IMR-90 (cell line): ENCODE measurements at regions not wholly inside any gene's neighbourhood (a gene's known extent, or its start where the extent isn't known, plus 50 kb on each side); places are given as distances from the start of the nearest gene placed in this dataset.
A peak's percentile ranks its signal among the peaks of the same experiment; 100 is the strongest.

ENCODE experiments used
- ATAC-seq: fragments of 200-7000 bp; cut with Tn5 transposase; 2 replicates; pipeline ENCODE4 v1.9.1; 2020; ENCODE audit warnings: low read depth, mild to moderate bottlenecking, moderate library complexity
- BruUV-seq: library from RNA; stranded (reverse); fragments of 400-500 nt; replicated peaks from 2 replicates; lab custom pipeline; 2021; lab: Mats Ljungman, UMichigan
- CTCF ChIA-PET: fragments of 300-600 bp; formaldehyde crosslinking; extraction: SDS; loops from one replicate; lab custom pipeline; 2021; ENCODE audit warnings: antibody characterized with exemption; lab: Yijun Ruan, JAX
- POLR2A ChIA-PET: fragments of 300-600 bp; sonication (Branson Sonifier 250); formaldehyde crosslinking; loops from one replicate; lab custom pipeline; 2022; ENCODE audit warnings: antibody characterized with exemption; ENCODE audit not compliant: unreplicated experiment; lab: Charles Lee
- DNase-seq: peaks from one replicate; pipeline ENCODE4 v3.0.0; 2013
- H2AFZ ChIP-seq: replicated peaks from 2 replicates; pipeline ENCODE3; 2013; ENCODE audit warnings: low read length, mild to moderate bottlenecking; ENCODE audit not compliant: poor library complexity
- H2AK5ac ChIP-seq: 2 replicates; pipeline ENCODE4 v1.6.1; 2013; ENCODE audit warnings: low read depth, low read length, inconsistent platforms
- H2AK9ac ChIP-seq: replicated peaks from 2 replicates; pipeline ENCODE3; 2013; ENCODE audit warnings: mild to moderate bottlenecking, low read depth, low read length, moderate library complexity; ENCODE audit not compliant: poor library complexity
- H2BK120ac ChIP-seq: 2 replicates; pipeline ENCODE4 v1.6.1; 2013; ENCODE audit warnings: low read depth, low read length, inconsistent platforms
- H2BK15ac ChIP-seq: 3 replicates; pipeline ENCODE4 v1.6.1; 2013; ENCODE audit warnings: low read depth, low read length, inconsistent platforms
- H2BK20ac ChIP-seq: 2 replicates; pipeline ENCODE4 v1.6.1; 2013; ENCODE audit warnings: low read depth, mild to moderate bottlenecking, inconsistent platforms, low read length, moderate library complexity
- H2BK5ac ChIP-seq: 2 replicates; pipeline ENCODE4 v1.6.1; 2013; ENCODE audit warnings: mild to moderate bottlenecking, low read depth, low read length, inconsistent platforms; ENCODE audit not compliant: poor library complexity, severe bottlenecking
- H3K14ac ChIP-seq: replicated peaks from 2 replicates; pipeline ENCODE4 v1.6.1; 2013; ENCODE audit warnings: low read depth, low read length, inconsistent platforms
- H3K18ac ChIP-seq: 2 replicates; pipeline ENCODE4 v1.6.1; 2013; ENCODE audit warnings: low read depth, low read length, control low read depth
- H3K23ac ChIP-seq: 2 replicates; pipeline ENCODE4 v1.6.1; 2013; ENCODE audit warnings: low read depth, low read length, inconsistent platforms
- H3K27ac ChIP-seq: 2 replicates; pipeline ENCODE4 v1.5.1; 2013; ENCODE audit warnings: mild to moderate bottlenecking, control low read depth, low read length; ENCODE audit not compliant: insufficient read depth
- H3K27me3 ChIP-seq: 2 replicates; pipeline ENCODE4 v1.6.1; 2013; ENCODE audit warnings: low read length; ENCODE audit not compliant: control insufficient read depth, insufficient read depth
- H3K36me3 ChIP-seq: 2 replicates; pipeline ENCODE4 v1.6.1; 2013; ENCODE audit warnings: low read length, mixed read lengths; ENCODE audit not compliant: control insufficient read depth, insufficient read depth
- H3K4ac ChIP-seq: 2 replicates; pipeline ENCODE4 v1.6.1; 2013; ENCODE audit warnings: low read depth, low read length, inconsistent platforms
- H3K4me1 ChIP-seq: 2 replicates; pipeline ENCODE4 v1.6.1; 2013; ENCODE audit warnings: low read length, mixed read lengths; ENCODE audit not compliant: control insufficient read depth, insufficient read depth
- H3K4me2 ChIP-seq: 2 replicates; pipeline ENCODE4 v1.6.1; 2013; ENCODE audit warnings: low read depth, mild to moderate bottlenecking, control low read depth, low read length, moderate library complexity
- H3K4me3 ChIP-seq: 2 replicates; pipeline ENCODE4 v1.5.1; 2013; ENCODE audit warnings: low read depth, mild to moderate bottlenecking, control low read depth, low read length, moderate library complexity; ENCODE audit not compliant: insufficient read depth
- H3K56ac ChIP-seq: 2 replicates; pipeline ENCODE4 v1.6.1; 2013; ENCODE audit warnings: low read length, inconsistent platforms; ENCODE audit not compliant: insufficient read depth; ENCODE audit errors: extremely low read depth
- H3K79me1 ChIP-seq, 2 experiments: 2 replicates each; pipeline ENCODE4 v1.6.1; 2013; ENCODE audit warnings: low read length in 2 of 2, inconsistent platforms in 1 of 2, low read depth in 1 of 2
- H3K9ac ChIP-seq: 2 replicates; pipeline ENCODE4 v1.6.1; 2013; ENCODE audit warnings: low read depth, low read length, control low read depth
- H3K9me1 ChIP-seq: 2 replicates; pipeline ENCODE4 v1.6.1; 2013; ENCODE audit warnings: low read length, inconsistent platforms; ENCODE audit not compliant: insufficient read depth
- H3K9me3 ChIP-seq: 2 replicates; pipeline ENCODE4 v1.6.1; 2013; ENCODE audit warnings: low read length; ENCODE audit not compliant: control insufficient read depth, insufficient read depth
- H4K20me1 ChIP-seq: 2 replicates; pipeline ENCODE4 v1.6.1; 2013; ENCODE audit warnings: low read length, inconsistent platforms; ENCODE audit not compliant: insufficient read depth
- H4K5ac ChIP-seq: 2 replicates; pipeline ENCODE4 v1.6.1; 2013; ENCODE audit warnings: mild to moderate bottlenecking, low read depth, low read length, control low read depth
- H4K8ac ChIP-seq, 2 experiments: 2 replicates each; pipeline ENCODE4 v1.6.1; 2013; ENCODE audit warnings: low read depth in 2 of 2, low read length in 2 of 2, control low read depth in 1 of 2, inconsistent platforms in 1 of 2
- H4K91ac ChIP-seq: 2 replicates; pipeline ENCODE4 v1.6.1; 2013; ENCODE audit warnings: low read depth, low read length, inconsistent platforms; ENCODE audit not compliant: insufficient read depth
- BHLHE40 ChIP-seq: fragments of 150-350 bp; IDR thresholded peaks from 2 replicates; pipeline ENCODE4 v1.6.1; 2016; ENCODE audit warnings: mild to moderate bottlenecking, low read depth, low read length
- CEBPB ChIP-seq: IDR thresholded peaks from 2 replicates; pipeline ENCODE4 v1.6.1; 2012; ENCODE audit warnings: low read depth, low read length, improper control_type of control experiment
- CHD1 ChIP-seq: IDR thresholded peaks from 2 replicates; pipeline ENCODE4 v1.6.1; 2012; ENCODE audit warnings: low read depth, low read length, improper control_type of control experiment
- CTCF ChIP-seq: conservative IDR thresholded peaks from 2 replicates; pipeline ENCODE4 v1.5.1; 2012; ENCODE audit warnings: mild to moderate bottlenecking, low read depth, low read length, improper control_type of control experiment
- FOS ChIP-seq: fragments of 150-350 bp; IDR thresholded peaks from 2 replicates; pipeline ENCODE4 v1.6.1; 2016; ENCODE audit warnings: low read depth, low read length
- MAFK ChIP-seq: IDR thresholded peaks from 2 replicates; pipeline ENCODE4 v1.6.1; 2012; ENCODE audit warnings: low read depth, low read length, improper control_type of control experiment
- MXI1 ChIP-seq: IDR thresholded peaks from 2 replicates; pipeline ENCODE4 v1.6.1; 2012; ENCODE audit warnings: low read depth, mild to moderate bottlenecking, low read length, moderate library complexity, borderline replicate concordance
- NFE2L2 ChIP-seq: fragments of 150-350 bp; IDR thresholded peaks from 2 replicates; pipeline ENCODE4 v1.6.1; 2016; ENCODE audit warnings: low read depth, mild to moderate bottlenecking, low read length
- POLR2A ChIP-seq: IDR thresholded peaks from 2 replicates; pipeline ENCODE4 v1.6.1; 2012; ENCODE audit warnings: mild to moderate bottlenecking, low read depth, low read length
- RAD21 ChIP-seq: IDR thresholded peaks from 2 replicates; pipeline ENCODE4 v1.6.1; 2012; ENCODE audit warnings: low read length, improper control_type of control experiment
- RCOR1 ChIP-seq: IDR thresholded peaks from 2 replicates; pipeline ENCODE4 v1.6.1; 2012; ENCODE audit warnings: mild to moderate bottlenecking, low read length, improper control_type of control experiment; ENCODE audit not compliant: insufficient replicate concordance
- RFX5 ChIP-seq: IDR thresholded peaks from 2 replicates; pipeline ENCODE4 v1.8.0; 2012; ENCODE audit warnings: low read depth, mild to moderate bottlenecking, low read length, moderate library complexity
- SMC3 ChIP-seq: fragments of 150-350 bp; IDR thresholded peaks from 2 replicates; pipeline ENCODE4 v1.6.1; 2016; ENCODE audit warnings: low read depth, mild to moderate bottlenecking, antibody characterized with exemption, low read length, moderate library complexity
- USF2 ChIP-seq: fragments of 150-350 bp; IDR thresholded peaks from 2 replicates; pipeline ENCODE4 v1.6.1; 2017; ENCODE audit warnings: mild to moderate bottlenecking, antibody characterized with exemption, low read length, low read depth
- dilution Hi-C: fragments of 300-500 bp; cut with HindIII; formaldehyde crosslinking; loops from one replicate; pipeline ENCODE4 v1.14.3; 2018; ENCODE audit warnings: low sequenced_read_pairs; ENCODE audit not compliant: unreplicated experiment
- in situ Hi-C: fragments of 300-500 bp; cut with MboI; formaldehyde crosslinking; loops from 3 replicates; pipeline ENCODE4 v1.14.3; 2019; ENCODE audit warnings: low sequenced_read_pairs, inconsistent platforms, mixed read lengths
- intact Hi-C: fragments of 100-400 bp; cut with micrococcal nuclease; formaldehyde crosslinking; loops from 2 replicates; pipeline ENCODE4 v1.10.0; 2022

GRCh38 chr21:28508126-28508525, 484.6 kb downstream of the LTN1 start:
- Histone ChIP-seq H4K5ac (no peak overlapping the region), H3K4me1 (no peaks in the 10 kb centered on the region), H2BK15ac (no peak overlapping the region), H2AK5ac (no peak overlapping the region), H3K27ac (no peak overlapping the region), H2BK120ac (no peak overlapping the region), H3K79me1 (no peaks in the 10 kb centered on the region), H3K9me3 (peaks cover 11% of the 10 kb centered on the region), H3K36me3 (no peaks in the 10 kb centered on the region), H2BK20ac (no peak overlapping the region), H4K8ac (no peak overlapping the region), H4K91ac (no peak overlapping the region), H3K4ac (no peak overlapping the region), H3K27me3 (no peaks in the 10 kb centered on the region), H3K18ac (no peak overlapping the region), H3K4me3 (no peak overlapping the region), H2AK9ac (no peak overlapping the region), H2AFZ (peak overlapping the region; percentile 33), H3K14ac (no peak overlapping the region), H4K20me1 (no peaks in the 10 kb centered on the region), H3K9me1 (no peaks in the 10 kb centered on the region), H3K4me2 (no peak overlapping the region), H3K9ac (no peak overlapping the region), H2BK5ac (no peak overlapping the region), H3K56ac (no peak overlapping the region), H3K23ac (no peak overlapping the region)
- ChIA-PET CTCF (interaction anchor here (0.7 kb wide), 1 partner anchor 31 kb away, joined by 3 read pairs; no protein-coding TSS in a partner anchor), POLR2A (no interaction called here)
- in situ Hi-C loops (no loop called here), intact Hi-C loops (no loop called here), dilution Hi-C loops (no loop called here)
- DNase-seq (no peak), ATAC-seq (no peak)
- TF ChIP-seq RFX5 (no peak), NFE2L2 (no peak), CEBPB (no peak), POLR2A (no peak), BHLHE40 (no peak), MXI1 (no peak), RCOR1 (no peak), SMC3 (no peak), CTCF (no peak), USF2 (no peak), MAFK (no peak), FOS (no peak), CHD1 (no peak), RAD21 (no peak)
- no TSS peak for BruUV-seq
